K562 (cell line): ENCODE measurements at regions not wholly inside any gene's neighbourhood (a gene's known extent, or its start where the extent isn't known, plus 50 kb on each side); places are given as distances from the start of the nearest gene placed in this dataset.

Experiments used
- ATAC-seq: fragments of 200-7000 bp; cut with Tn5 transposase; 3 replicates; pipeline ENCODE4 v1.9.1; 2020; ENCODE audit warnings: moderate library complexity
- BruUV-seq: library from RNA; stranded (reverse); fragments of 400-500 nt; replicated peaks from 2 replicates; lab custom pipeline; 2021; lab: Mats Ljungman, UMichigan
- CTCF ChIA-PET: fragments of 300-600 bp; formaldehyde crosslinking; extraction: SDS; loops from one replicate; lab custom pipeline; 2021; ENCODE audit warnings: low intra/inter-chr PET ratio; lab: Yijun Ruan, JAX
- POLR2A ChIA-PET: fragments of 300-600, 350-650 bp; sonication (Branson Sonifier 250); formaldehyde crosslinking; extraction: SDS; loops from one replicate; lab custom pipeline; 2021; ENCODE audit warnings: antibody characterized with exemption, inconsistent platforms; lab: Yijun Ruan, JAX
- DNase-seq, 4 experiments: peaks; one replicate each; pipeline versions ENCODE4 v3.0.0 to v3.0.0-alpha.2; 2011 to 2018; ENCODE audit warnings: low spot score in 3 of 4, mixed read lengths in 3 of 4; ENCODE audit errors: extremely low read depth in 1 of 4
- FAIRE-seq: peaks from 2 replicates; lab custom pipeline; 2011; peaks lifted over from hg19 to GRCh38; lab: Jason Lieb, UNC
- H2AFZ ChIP-seq: 2 replicates; pipeline ENCODE4 v1.6.0; 2011; ENCODE audit warnings: low read depth, low read length, control low read depth, inconsistent platforms
- H3K27ac ChIP-seq: fragments of 200-600 bp; 3 replicates; pipeline ENCODE4 v1.8.0; 2011; ENCODE audit warnings: low read depth, mild to moderate bottlenecking, control low read depth, inconsistent platforms, low read length, moderate library complexity, mixed read lengths; ENCODE audit errors: extremely low read depth
- H3K27me3 ChIP-seq, 2 experiments: fragments of 300-600 bp in 1 of 2; 2 replicates in 1 of 2; 3 replicates in 1 of 2; pipeline versions ENCODE4 v1.6.0 to v1.8.0; 2011; ENCODE audit warnings: inconsistent platforms in 2 of 2, low read length in 2 of 2, mild to moderate bottlenecking in 1 of 2, mixed read lengths in 1 of 2, moderate library complexity in 1 of 2; ENCODE audit not compliant: control insufficient read depth in 2 of 2, insufficient read depth in 2 of 2
- H3K36me3 ChIP-seq: fragments of 300-600 bp; 3 replicates; pipeline ENCODE4 v1.8.0; 2011; ENCODE audit warnings: mild to moderate bottlenecking, low read length, inconsistent platforms; ENCODE audit not compliant: control insufficient read depth, insufficient read depth
- H3K4me1 ChIP-seq, 2 experiments: fragments of 200-600 bp in 1 of 2; replicated peaks in 1 of 2; 2 replicates in 1 of 2; 3 replicates in 1 of 2; pipeline versions ENCODE4 v1.5.1 to v1.8.0; 2011; ENCODE audit warnings: inconsistent platforms in 2 of 2, low read length in 2 of 2, mild to moderate bottlenecking in 1 of 2, mixed read lengths in 1 of 2, moderate library complexity in 1 of 2; ENCODE audit not compliant: control insufficient read depth in 2 of 2, insufficient read depth in 2 of 2
- H3K4me2 ChIP-seq: 2 replicates; pipeline ENCODE4 v1.6.1; 2011; ENCODE audit warnings: low read length, control low read depth, inconsistent platforms, mixed read lengths; ENCODE audit not compliant: insufficient read depth
- H3K4me3 ChIP-seq: fragments of 200-600 bp; sonication (generic), shearing (Covaris generic); 2 replicates; pipeline ENCODE4 v1.5.1; 2016; ENCODE audit warnings: control low read depth, inconsistent platforms
- H3K79me2 ChIP-seq: fragments of 200-600 bp; 3 replicates; pipeline ENCODE4 v1.8.0; 2011; ENCODE audit warnings: low read length, inconsistent platforms; ENCODE audit not compliant: control insufficient read depth, insufficient read depth
- H3K9ac ChIP-seq, 2 experiments: 2 replicates each; pipeline versions ENCODE4 v1.6.0 to v1.6.1; 2011; ENCODE audit warnings: low read depth in 2 of 2, low read length in 2 of 2, control low read depth in 1 of 2, inconsistent platforms in 1 of 2, mild to moderate bottlenecking in 1 of 2, mixed read lengths in 1 of 2; ENCODE audit not compliant: insufficient read depth in 1 of 2
- H3K9me1 ChIP-seq: one replicate; pipeline ENCODE4 v1.6.0; 2011; ENCODE audit warnings: inconsistent platforms, mild to moderate bottlenecking, low read length, moderate library complexity; ENCODE audit not compliant: control insufficient read depth, insufficient read depth
- H3K9me3 ChIP-seq: replicated peaks from 2 replicates; pipeline ENCODE4 v1.5.1; 2011; ENCODE audit warnings: low read depth, low read length, inconsistent platforms; ENCODE audit not compliant: control insufficient read depth, insufficient read depth
- H4K20me1 ChIP-seq: replicated peaks from 2 replicates; pipeline ENCODE4 v1.6.1; 2011; ENCODE audit warnings: low read length, inconsistent platforms, mixed read lengths; ENCODE audit not compliant: control insufficient read depth, insufficient read depth
- MTA3 ChIP-seq: fragments of 450-650 bp; formaldehyde crosslinking; IDR thresholded peaks from 2 replicates; pipeline ENCODE4 v1.6.1; 2017; ENCODE audit warnings: mild to moderate bottlenecking, borderline replicate concordance
- THRAP3 ChIP-seq: fragments of 450-650 bp; IDR thresholded peaks from 2 replicates; pipeline ENCODE4 v1.6.1; 2016; ENCODE audit warnings: mild to moderate bottlenecking, inconsistent platforms, borderline replicate concordance
- THRB ChIP-seq: fragments of 450-650 bp; formaldehyde crosslinking; conservative IDR thresholded peaks from 2 replicates; pipeline ENCODE4 v1.4.0; 2022; ENCODE audit warnings: mild to moderate bottlenecking, missing genetic modification characterization
- TSHZ1 ChIP-seq: fragments of 250-450 bp; sonication (Bioruptor Pico); IDR thresholded peaks from 2 replicates; pipeline ENCODE4 v1.4.0; 2020; ENCODE audit warnings: mild to moderate bottlenecking, moderate library complexity
- ZNF699 ChIP-seq: fragments of 250-450 bp; sonication (Bioruptor Pico); IDR thresholded peaks from 2 replicates; pipeline ENCODE4 v1.8.0; 2021; ENCODE audit warnings: mild to moderate bottlenecking, moderate library complexity; ENCODE audit not compliant: insufficient replicate concordance
- WGBS: fragments of 100-300 bp; shearing (Covaris generic); methylation state at CpG from one replicate; pipeline ENCODE4 v1.1.6; 2016; ENCODE audit warnings: low coverage, mixed read lengths; ENCODE audit not compliant: insufficient coverage; ENCODE audit errors: missing lambda C conversion rate; 5-methylcytosine and 5-hydroxymethylcytosine counted together
- in situ Hi-C: fragments of 300-500 bp; cut with MboI; formaldehyde crosslinking; loops from 4 replicates; pipeline ENCODE4 v1.15.0; 2018; ENCODE audit warnings: inconsistent platforms, mixed read lengths
- intact Hi-C: fragments of 100-400 bp; cut with micrococcal nuclease; formaldehyde crosslinking; loops from 2 replicates; pipeline ENCODE4 v1.14.2; 2022
- TF ChIP-seq, protein P1 (sequence below), 2 experiments: IDR thresholded peaks in 1 of 2; conservative IDR thresholded peaks in 1 of 2; 2 replicates each; pipeline ENCODE4 v1.6.1; 2016; ENCODE audit warnings: low read depth in 2 of 2, mild to moderate bottlenecking in 1 of 2, missing compliant biosample characterization in 1 of 2, missing genetic modification characterization in 1 of 2, moderate library complexity in 1 of 2
- TF ChIP-seq, protein P2 (sequence below): fragments of 250-450 bp; sonication (Bioruptor Pico); IDR thresholded peaks from 2 replicates; pipeline ENCODE4 v1.8.0; 2021; ENCODE audit warnings: borderline replicate concordance, mild to moderate bottlenecking, moderate library complexity; ENCODE audit not compliant: poor library complexity, severe bottlenecking

- H3K9ac ChIP-seq = no peak overlapping the region
- no peaks in the 10 kb centered on the region for H3K9me1 ChIP-seq
- TF ChIP-seq, protein P1, sequence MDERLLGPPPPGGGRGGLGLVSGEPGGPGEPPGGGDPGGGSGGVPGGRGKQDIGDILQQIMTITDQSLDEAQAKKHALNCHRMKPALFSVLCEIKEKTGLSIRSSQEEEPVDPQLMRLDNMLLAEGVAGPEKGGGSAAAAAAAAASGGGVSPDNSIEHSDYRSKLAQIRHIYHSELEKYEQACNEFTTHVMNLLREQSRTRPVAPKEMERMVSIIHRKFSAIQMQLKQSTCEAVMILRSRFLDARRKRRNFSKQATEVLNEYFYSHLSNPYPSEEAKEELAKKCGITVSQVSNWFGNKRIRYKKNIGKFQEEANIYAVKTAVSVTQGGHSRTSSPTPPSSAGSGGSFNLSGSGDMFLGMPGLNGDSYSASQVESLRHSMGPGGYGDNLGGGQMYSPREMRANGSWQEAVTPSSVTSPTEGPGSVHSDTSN (CRISPR knock-in tag; IDR thresholded peaks at IDR 0.05; ENCODE audit: low read depth) = no peak
- TF ChIP-seq, protein P1 (tag; conservative IDR thresholded peaks at IDR 0.05; ENCODE audit: low read depth) = no peak
- TF ChIP-seq THRAP3 (no peak), TSHZ1 (CRISPR knock-in tag) (no peak), THRB (CRISPR knock-in tag) (no peak), ZNF699 (no peak), MTA3 (no peak)
- TF ChIP-seq, protein P2, sequence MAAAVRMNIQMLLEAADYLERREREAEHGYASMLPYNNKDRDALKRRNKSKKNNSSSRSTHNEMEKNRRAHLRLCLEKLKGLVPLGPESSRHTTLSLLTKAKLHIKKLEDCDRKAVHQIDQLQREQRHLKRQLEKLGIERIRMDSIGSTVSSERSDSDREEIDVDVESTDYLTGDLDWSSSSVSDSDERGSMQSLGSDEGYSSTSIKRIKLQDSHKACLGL = no peak
- 0% methylated on average over 2 of the region's 2 CpGs for WGBS
- FAIRE-seq = no peak
- intact Hi-C loops (no loop called here), in situ Hi-C loops (no loop called here)
- POLR2A ChIA-PET = no interaction called here
- no peak for ATAC-seq
- DNase-seq = no peak
- H3K27ac ChIP-seq = no peak overlapping the region
- no peaks in the 10 kb centered on the region for H3K4me1 ChIP-seq
- no peaks in the 10 kb centered on the region for H3K36me3 ChIP-seq
- H3K27me3 ChIP-seq = peaks cover 0 to 4% of the 10 kb centered on the region in 2 experiments; a peak in 2 of 5 replicates
- no peak overlapping the region for H3K4me3 ChIP-seq
- no peak overlapping the region for H2AFZ ChIP-seq
- CTCF ChIA-PET = no interaction called here
- no peaks in the 10 kb centered on the region for H3K79me2 ChIP-seq
- H4K20me1 ChIP-seq = no peaks in the 10 kb centered on the region
- H3K9me3 ChIP-seq = no peaks in the 10 kb centered on the region
- no TSS peak for BruUV-seq
- H3K4me2 ChIP-seq = no peak overlapping the region
Observed at GRCh38 chr5:57844410-57844809, 361.8 kb upstream of the ACTBL2 start.
